Astrocyte of the cerebellum (primary cell): ENCODE measurements at regions not wholly inside any gene's neighbourhood (a gene's known extent, or its start where the extent isn't known, plus 50 kb on each side); places are given as distances from the start of the nearest gene placed in this dataset.
A peak's percentile ranks its signal among the peaks of the same experiment; 100 is the strongest.

Source experiments
- DNase-seq: peaks from one replicate; pipeline ENCODE4 v3.0.0-alpha.2; 2011; ENCODE audit warnings: low read depth
- H3K4me3 ChIP-seq: 2 replicates; pipeline ENCODE4 v1.5.1; 2011; ENCODE audit warnings: mild to moderate bottlenecking, low read depth, low read length, moderate library complexity
- in situ Hi-C: cut with HindIII; loops from 2 replicates; pipeline ENCODE4 v1.10.0; 2017; ENCODE audit warnings: low sequenced_read_pairs
- TF ChIP-seq, protein P1 (sequence below): IDR thresholded peaks from 2 replicates; pipeline ENCODE4 v1.5.1; 2012; ENCODE audit warnings: low read length, low read depth, moderate library complexity, mild to moderate bottlenecking; ENCODE audit errors: missing control alignments

DNA sequence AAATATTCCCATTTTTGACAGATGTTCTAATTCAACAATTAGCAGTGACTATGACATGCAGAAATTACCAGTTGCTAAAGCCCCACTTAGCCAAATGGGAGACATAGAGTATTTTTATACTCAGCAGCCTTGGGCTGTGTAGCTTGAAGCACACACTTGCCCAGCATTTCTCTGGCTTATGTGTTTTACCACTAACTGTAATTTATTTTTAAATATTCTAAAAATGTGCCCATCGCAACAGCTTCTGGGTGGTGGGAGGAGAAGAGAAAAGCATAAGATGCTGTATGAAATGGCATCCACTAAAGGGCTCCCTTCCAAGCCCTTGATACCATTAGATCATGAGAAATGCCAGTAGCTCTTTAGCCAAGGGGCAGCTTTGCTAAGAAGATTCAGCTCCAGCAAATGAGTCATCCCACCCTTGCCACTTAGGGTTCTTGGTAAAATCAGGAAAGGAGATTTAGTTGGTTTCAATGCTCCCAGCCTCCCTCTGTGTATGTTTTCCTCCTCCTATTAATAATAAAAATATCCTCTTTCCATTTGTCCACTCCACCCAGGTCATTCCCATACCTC is 462.7 kb upstream of the DEPDC1 start:
- H3K4me3 ChIP-seq = no peak overlapping the region
- TF ChIP-seq, protein P1, sequence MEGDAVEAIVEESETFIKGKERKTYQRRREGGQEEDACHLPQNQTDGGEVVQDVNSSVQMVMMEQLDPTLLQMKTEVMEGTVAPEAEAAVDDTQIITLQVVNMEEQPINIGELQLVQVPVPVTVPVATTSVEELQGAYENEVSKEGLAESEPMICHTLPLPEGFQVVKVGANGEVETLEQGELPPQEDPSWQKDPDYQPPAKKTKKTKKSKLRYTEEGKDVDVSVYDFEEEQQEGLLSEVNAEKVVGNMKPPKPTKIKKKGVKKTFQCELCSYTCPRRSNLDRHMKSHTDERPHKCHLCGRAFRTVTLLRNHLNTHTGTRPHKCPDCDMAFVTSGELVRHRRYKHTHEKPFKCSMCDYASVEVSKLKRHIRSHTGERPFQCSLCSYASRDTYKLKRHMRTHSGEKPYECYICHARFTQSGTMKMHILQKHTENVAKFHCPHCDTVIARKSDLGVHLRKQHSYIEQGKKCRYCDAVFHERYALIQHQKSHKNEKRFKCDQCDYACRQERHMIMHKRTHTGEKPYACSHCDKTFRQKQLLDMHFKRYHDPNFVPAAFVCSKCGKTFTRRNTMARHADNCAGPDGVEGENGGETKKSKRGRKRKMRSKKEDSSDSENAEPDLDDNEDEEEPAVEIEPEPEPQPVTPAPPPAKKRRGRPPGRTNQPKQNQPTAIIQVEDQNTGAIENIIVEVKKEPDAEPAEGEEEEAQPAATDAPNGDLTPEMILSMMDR = no peak
- DNase-seq = no peak
- in situ Hi-C loops = no loop called here

DNA sequence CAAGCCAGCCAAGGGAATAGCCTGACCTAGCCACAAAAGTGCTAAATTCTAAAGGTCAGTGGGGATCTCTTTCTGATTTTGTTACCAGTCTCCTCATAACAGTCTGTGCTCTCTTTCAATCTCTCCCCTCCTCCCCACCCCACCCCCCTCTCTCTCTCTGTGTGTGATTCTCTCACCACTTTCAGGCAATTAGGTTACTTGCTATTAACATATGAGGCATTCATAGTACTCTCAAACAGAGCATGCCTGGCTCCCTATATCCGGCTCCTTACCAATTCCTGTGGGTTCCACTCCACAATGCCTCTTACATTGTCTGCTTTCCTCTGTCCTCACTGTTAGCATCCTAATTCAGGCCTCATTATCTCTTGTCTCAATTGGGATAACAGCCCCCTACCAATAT is 464.3 kb upstream of the DEPDC1 start:
- no peak for DNase-seq
- TF ChIP-seq, protein P1 = no peak
- in situ Hi-C loops = no loop called here
- H3K4me3 ChIP-seq = no peak overlapping the region

DNA sequence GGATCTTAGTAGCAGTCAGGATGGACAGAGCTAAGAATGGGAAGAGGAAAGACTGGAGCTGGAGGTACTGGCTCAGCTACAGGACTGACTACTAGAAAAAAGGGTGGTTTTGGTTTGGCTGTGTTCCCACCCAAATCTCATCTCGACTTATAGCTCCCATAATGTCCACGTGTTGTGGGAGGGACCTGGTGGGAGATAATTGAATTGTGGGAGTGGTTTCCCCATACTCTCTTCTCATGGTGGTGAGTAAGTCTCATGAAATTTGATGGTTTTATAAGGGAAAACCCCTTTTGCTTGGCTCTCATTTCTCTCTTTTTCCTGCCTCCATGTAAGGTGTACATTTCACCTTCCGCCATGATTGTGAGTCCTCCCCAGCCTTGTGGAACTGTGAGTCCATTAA is 466.5 kb upstream of the DEPDC1 start:
- TF ChIP-seq, protein P1 = no peak
- no peak for DNase-seq
- in situ Hi-C loops = no loop called here
- H3K4me3 ChIP-seq = no peak overlapping the region

DNA sequence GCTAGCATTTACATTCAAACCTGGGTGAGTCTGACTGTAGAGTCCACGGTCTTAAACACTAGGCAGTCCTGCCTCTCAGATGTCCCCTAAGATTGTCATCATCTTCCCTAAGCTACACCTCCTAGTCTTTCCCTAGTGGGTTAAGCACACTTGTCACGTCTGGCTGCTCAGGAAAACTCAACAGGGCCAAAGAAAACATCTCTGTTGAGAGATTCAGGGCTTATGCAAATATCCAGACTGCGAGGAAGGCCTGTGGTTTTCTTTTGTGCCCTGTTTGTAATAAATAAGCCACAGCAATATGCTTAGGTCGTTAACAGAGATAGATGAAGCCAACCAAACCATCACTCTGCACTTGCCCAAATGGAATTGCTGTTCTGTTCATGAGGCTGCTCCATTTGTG is 472.6 kb upstream of the DEPDC1 start:
- H3K4me3 ChIP-seq = no peak overlapping the region
- in situ Hi-C loops = no loop called here
- DNase-seq = peak; percentile 45
- TF ChIP-seq, protein P1 = no peak

DNA sequence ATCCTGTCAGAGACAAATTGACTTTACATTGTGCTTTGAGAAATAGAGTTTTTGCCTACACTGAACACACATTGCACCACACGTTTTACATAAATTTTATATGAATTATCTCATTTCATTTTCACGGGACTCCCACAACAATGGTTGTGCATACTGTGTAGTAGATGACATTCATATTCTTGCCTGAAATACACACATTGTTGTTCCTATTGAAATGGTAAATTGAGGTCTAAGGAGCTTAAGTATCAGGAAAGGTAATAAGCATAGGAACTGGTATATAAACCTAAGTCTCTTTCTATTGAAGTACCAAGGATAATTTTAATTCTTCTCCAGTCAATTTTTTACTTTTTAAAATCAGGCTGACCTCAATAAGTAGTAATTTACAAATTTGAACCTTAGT is 473.7 kb upstream of the DEPDC1 start:
- TF ChIP-seq, protein P1 = no peak
- H3K4me3 ChIP-seq = no peak overlapping the region
- in situ Hi-C loops = no loop called here
- DNase-seq = no peak

DNA sequence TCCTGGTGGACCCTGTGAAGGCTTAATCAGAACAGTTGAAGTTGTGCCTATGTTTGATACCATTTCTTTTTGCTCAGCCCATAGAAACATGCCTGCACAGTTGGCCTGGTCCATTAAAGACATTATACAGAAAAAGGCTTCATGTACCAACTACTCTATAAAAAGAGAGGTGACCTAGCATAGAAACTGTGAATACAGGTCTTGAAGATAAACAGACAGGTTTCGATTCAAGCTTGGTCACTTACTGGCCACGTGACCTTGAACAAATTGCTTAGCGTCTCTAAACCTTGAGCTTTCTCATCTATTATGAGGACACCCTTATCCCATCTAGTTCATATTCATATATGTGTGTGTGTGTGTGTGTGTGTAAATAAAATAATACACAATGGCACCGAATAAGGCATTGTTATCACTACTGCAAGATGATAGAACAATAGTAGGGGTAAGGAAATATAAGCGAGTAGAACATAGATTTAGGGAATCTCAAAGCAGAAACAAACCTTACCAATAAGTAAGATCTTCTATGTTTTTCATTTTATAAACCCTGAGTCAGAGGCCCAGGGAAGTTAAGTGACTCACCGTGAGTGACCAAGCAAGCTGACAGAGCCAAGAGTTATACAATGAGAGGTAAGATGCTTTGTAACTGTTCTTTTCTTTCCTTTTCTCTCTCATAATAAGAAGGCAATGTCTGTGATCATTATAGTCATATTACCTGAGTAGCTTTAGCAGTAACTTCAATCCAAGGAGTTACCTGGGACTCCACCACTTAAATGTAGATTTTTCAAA is 476.8 kb upstream of the DEPDC1 start:
- DNase-seq = peak; percentile 49
- TF ChIP-seq, protein P1 = no peak
- in situ Hi-C loops = no loop called here
- H3K4me3 ChIP-seq = no peak overlapping the region
